NCI-H1105 treated with DMSO at 0.1 percent for 48 hours (cell line): ENCODE measurements at regions not wholly inside any gene's neighbourhood (a gene's known extent, or its start where the extent isn't known, plus 50 kb on each side); places are given as distances from the start of the nearest gene placed in this dataset.
"Not testable (repeated sequence)": the region's sequence is repeated elsewhere in the genome, so short reads cannot be mapped to it uniquely, and the experiment has no call there.

Source experiments
- DNase-seq: peaks from one replicate; lab custom pipeline; 2025; lab: John Stamatoyannopoulos, UW

DNA sequence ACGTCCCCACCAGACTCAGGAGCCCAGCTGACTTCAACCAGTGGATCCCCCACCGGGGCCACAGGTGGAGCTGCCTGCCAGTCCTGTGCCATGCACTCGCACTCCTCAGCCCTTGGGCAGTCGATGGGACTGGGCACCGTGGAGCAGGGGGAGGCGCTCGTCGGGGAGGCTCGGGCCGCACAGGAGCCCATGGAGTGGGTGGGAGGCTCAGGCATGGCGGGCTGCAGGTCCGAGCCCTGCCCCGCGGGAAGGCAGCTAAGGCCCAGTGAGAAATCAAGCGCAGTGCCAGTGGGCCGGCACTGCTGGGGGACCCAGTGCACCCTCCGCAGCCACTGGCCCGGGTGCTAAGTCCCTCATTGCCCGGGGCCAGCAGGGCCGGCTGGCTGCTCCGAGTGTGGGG, 52.3 kb upstream of the LRRC30 start:
- not testable (repeated sequence) for DNase-seq

DNA sequence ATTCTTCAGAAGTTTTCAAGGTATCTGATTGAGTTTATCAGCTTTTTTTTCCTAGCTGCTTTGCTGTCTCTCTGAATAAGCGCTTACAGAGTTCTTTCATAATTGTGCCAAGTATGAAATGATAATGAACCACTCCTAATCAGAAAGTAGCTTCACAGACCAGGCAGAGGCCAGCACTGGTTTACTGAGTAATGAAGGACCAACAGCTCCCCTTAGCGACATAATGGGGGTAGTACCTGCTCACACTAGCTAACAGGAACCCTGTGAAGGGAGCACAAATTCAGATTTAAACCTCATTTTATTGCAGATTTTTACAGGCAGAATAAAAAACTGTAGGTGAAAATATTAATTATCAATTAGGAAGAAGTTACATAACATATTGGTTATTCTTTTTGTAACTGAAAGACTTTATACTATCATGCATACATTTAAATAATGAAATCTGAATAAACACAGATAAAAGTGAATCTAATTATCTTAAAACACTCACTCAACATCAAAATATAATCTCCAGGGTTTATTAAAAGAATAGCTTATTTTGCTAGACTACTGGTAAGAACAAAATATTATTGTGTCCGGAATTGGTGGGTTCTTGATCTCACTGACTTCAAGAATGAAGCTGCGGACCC, 53.7 kb upstream of the LRRC30 start:
- peak; percentile 28 for DNase-seq

DNA sequence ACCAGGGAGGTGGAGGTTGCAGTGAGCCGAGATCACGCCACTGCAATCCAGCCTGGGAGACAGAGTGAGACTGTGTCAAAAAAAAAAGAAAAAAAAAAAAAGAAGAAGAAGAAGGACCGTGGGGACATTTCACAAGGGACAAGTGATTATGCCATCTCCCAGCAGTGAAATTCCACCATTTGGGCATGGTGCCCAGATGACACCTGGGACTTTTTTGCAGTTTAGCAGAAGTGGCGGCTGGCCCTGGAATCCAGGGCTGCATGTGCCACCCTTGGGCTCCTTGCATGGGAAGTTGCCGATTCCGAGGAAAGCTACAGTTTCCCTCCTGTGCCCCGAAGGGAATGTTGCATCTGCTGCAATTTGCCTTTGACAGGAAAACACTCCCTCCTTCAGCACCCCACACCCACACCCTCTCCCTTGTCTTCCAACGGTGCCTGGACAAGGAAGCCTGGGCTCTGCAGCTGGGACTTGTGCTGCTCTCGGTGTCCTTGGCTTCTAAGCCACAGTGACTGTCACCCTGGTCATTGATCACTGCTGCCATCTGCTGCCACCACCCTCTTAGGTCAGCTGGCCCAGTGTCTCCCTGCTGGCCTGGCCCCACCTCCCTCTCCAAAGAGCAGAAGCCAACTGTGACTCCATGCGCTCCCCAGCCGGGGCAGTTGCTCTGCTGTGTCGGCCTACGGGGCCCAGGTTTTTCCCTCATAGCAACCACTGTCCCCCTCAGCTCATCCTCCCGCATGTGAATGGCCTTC, 56.4 kb upstream of the LRRC30 start:
- DNase-seq, result no peak

DNA sequence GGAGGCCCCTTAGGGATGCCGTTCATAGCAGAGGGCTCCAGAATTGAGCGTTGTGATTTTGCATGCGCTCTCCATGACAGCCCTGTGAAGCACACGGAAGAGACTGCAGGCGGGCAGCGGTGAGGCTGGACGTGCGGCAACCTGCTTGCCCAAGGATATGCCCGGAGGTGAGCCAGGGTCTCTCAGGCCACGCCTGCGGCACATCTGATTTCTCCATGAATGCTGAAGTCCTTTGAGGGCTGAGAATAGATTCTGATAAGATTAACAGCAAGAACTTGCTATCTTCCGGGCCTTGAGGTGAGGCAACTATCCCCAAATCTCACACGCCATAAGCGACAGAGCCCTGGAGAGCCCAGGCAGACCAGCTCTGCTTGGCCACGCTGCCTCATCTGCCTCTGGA, 55.6 kb upstream of the LAMA1 start:
- no peak for DNase-seq

DNA sequence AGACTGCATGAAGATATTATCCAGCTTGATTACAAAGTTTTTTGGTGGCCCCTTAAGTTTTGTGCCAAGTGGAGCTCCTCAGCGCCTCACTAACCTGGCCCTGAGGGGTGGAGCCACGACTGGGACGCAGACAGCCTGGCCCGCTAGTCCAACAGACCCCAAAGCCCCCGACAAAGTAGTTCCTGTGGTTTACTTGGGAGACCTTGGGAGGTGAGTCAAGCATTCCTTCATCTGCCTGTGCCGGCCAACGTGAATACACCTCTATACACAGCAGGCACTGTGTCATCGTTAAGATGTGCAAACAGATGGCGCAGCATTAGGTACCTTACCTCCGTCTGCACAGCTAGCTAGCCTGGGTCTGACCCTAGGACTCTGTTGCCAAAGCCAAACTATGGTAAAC, 55.0 kb upstream of the LAMA1 start:
- DNase-seq, result no peak

DNA sequence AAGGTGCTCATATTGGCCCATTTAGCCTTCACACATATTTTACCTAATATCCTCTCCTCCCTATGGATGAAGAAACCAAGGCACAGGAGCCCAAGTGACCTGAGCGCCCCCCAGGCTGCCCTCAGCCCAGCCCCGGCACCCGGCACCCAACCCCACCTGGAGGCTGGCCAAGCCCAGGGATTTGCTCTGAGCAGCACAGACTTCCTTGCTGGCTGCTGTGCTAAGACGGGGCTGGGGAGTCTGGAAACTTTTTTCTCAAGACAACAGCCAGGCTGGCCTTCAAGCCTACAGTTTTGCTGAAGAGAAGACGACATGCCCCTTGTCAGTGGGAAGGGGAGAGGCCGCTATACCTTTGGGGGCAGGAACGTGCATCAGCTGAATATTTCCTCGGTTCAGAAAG, 52.7 kb upstream of the LAMA1 start:
- DNase-seq, result no peak

DNA sequence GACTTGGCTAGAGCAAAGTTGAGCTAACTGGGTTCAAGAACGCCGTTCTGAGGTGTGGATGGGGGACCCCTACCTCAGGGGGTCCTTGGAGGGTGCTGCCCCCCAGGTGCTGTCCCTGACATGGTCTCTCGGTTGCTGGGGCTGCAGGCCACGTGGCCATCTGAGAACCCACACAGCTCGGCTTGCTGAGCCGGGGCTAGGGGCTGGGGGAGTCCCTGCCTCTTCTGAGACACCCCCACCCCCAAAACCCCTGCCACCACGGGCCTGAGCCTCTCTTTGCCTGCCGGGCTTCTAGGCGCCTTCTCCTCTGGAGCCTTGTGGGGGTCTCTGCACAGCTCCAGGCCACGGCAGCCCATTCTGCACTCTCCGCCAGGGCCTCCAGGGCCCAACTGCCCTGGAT, 52.0 kb upstream of the LAMA1 start:
- no peak for DNase-seq

DNA sequence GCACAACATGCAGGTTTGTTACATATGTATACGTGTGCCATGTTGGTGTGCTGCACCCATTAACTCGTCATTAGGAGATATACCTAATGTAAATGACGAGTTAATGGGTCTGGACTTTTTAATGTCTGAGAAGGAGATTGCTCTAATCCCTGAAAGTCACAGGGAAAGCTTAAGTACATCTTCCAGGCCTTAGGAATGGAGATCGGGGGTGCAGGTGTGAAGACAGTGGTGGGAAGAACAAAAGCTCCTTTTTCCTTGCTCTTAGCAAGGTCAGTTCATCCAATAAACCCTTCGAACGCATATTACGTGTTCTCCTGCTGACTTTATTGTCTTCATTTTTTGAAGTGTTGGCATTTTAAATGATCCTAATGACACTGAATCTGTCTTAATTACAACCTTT, 50.8 kb upstream of the LAMA1 start:
- DNase-seq, result no peak
